NAMALWA (cell line): ENCODE measurements at regions not wholly inside any gene's neighbourhood (a gene's known extent, or its start where the extent isn't known, plus 50 kb on each side); places are given as distances from the start of the nearest gene placed in this dataset.

ENCODE experiments used
- DNase-seq: peaks from one replicate; pipeline ENCODE4 v3.0.0-alpha.2; 2015; ENCODE audit warnings: low spot score

GRCh38 chr2:107222466-107222865, 336.5 kb upstream of the ST6GAL2 start:
- no peak for DNase-seq

GRCh38 chr2:107235491-107236254, 349.7 kb upstream of the ST6GAL2 start:
- no peak for DNase-seq

DNA sequence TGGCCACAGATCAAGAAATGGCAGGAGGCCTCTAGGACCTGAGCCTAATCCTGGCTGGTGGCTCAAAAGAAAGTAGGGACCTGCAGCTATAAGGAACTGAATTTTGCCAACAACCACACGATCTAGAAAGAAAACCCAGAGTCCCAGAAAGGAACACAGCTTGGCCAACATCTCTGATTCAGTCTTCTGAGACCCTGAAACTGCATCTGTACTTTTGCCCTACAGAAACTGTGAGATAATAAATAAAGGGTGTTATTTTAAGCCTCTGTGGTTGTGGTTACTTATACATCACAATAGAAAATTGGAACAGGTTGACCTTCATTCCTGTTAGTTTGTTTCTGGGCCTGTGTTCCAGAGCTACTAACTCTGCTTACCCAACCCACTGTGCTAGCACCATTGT, 356.8 kb upstream of the ST6GAL2 start:
- DNase-seq, result no peak

GRCh38 chr2:107248932-107249331, 363.0 kb upstream of the ST6GAL2 start:
- DNase-seq, result no peak

DNA sequence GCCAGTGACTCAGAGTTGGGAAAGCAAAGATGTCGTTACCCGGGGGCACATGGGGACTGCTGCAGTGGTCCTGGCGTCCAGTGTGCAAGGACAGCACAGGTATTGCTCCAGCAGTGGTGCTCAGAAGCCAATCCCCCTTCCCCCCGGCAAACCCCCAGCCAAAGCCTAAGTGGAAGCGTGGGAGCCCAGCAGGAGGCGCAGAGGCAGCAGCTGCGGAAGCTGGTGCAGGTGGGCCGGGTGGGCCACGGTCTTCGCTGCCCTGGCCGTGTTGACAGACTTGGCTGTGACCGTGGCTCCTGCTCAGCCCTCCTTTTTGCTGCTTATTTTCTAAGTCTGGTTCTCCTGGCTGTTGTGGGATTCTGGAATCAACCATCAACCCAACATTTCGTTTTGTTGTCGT, 369.8 kb upstream of the ST6GAL2 start:
- DNase-seq, result no peak

GRCh38 chr2:107258531-107259407, 372.8 kb upstream of the ST6GAL2 start:
- DNase-seq, result no peak

GRCh38 chr2:107259408-107260195, 373.6 kb upstream of the ST6GAL2 start:
- DNase-seq, result no peak

DNA sequence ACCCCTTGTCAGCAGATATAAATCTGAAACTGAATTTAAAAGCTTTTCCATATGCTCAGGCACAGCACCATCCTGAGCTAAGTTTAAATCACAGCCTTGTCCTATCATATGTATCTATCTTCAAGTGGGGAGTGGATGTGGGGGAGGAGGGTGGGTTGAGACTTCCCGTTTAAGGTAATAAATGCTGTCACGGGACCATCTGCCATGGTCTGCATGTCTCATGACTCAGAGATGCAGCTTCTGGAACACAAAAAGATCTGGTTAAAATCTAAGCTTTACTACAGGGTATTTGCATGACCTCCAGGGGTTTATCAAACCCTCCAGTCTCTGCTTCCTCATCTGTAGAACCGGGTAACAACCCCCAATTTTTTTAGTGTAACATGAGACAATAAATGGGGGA, 377.7 kb upstream of the ST6GAL2 start:
- DNase-seq, result no peak

DNA sequence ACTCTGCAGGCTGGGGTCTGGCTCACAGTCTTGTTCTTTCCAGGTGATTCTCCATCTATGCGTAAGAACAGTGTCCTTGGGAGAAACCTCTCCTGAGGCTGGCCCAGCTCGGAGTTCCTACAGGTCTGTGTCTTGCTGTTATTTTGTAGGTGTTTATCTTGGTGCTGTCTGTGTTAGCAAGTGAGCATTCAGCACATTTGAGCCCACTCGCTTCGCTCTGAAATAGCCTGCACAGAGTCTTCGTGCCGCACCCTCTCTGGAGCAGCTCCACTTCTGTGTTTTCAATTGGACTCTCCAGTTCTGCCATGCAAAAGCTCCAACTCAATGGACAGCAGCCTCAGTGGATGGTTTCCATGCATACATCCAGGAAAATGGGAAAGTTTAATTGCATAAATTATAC, 378.2 kb upstream of the ST6GAL2 start:
- no peak for DNase-seq

DNA sequence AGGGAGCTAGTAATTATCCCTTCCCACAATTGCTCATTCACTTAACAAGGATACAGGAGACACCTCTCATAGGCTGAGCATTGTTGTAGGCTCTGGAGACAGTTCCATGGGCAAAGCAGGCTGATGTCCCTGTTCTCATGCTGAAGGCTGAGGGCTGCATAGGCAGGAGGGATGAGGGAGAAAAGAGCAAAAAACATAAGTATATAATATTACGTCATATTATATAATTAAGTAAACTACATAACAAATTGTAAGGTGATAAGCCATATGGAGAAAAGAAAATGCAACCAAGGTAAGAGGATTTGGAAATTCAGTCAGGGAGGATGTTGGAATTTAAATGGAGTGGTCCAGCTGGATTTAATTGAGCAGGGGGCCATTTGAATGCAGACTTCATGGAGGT, 380.6 kb upstream of the ST6GAL2 start:
- DNase-seq, result no peak

- no peak for DNase-seq
Observed at GRCh38 chr2:107267086-107267485, 381.1 kb upstream of the ST6GAL2 start.

GRCh38 chr2:107276034-107276433, 390.1 kb upstream of the ST6GAL2 start:
- no peak for DNase-seq

DNA sequence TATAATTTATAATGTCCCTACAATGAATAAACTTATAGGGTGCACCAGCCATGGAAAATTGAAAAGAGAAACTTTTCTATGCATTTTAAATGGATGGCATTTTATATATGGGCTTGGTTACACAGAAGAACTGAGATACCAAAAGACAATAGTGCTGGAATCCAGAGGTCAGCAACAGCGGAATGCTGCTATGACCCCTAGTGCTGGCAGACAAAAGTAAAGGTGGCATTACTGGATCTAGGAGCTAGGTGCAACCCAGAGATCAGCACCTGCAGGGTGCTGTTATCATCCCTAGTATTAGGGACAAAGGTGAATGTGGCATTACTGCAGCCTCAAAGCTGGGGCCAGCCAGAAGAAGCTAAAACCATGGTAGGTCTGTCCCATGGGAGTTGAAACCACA, 392.7 kb upstream of the ST6GAL2 start:
- DNase-seq, result no peak

DNA sequence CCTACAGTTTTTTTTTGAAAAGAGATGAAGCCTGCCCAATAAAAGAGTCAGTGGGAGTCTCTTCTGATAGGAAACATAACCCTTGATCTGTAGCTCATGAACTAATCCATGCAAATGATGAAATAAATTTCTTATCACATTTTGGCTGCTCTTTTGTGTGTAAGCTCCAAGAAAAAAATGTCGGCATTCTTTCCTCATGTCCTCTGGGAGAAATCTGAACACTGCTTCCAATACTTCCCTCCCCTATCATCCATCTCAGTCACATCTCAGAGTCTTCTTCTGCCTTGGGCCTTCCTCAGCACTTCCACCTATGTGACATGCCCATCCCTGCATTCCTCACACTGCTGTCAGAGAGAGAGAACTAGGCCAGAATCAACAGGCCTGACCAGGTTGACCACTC, 395.7 kb upstream of the ST6GAL2 start:
- DNase-seq, result no peak

DNA sequence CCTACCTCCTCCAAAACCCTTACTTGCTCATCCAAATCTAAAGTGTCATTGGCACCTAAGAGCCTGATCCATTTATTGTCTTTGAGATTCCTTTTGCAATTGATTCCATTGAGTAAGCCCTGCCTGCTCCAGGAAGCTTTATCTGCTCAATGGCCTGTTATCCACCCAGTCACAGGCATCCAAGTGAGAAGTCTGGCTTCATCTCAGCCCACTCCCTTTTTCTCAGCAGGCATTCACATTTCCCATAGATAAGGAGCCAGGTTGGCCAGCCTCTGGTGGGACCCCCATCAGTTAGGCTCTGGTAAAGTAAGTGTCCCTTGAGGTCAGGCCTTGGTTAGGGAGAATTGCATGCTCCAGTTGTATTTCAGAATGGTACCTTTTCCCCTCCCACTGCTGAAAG, 396.2 kb upstream of the ST6GAL2 start:
- no peak for DNase-seq

- DNase-seq, result no peak
Observed at GRCh38 chr2:107285621-107286299, 399.8 kb upstream of the ST6GAL2 start.

GRCh38 chr2:107290041-107290440, 404.1 kb upstream of the ST6GAL2 start:
- DNase-seq, result no peak

- DNase-seq, result no peak
Observed at GRCh38 chr2:107303964-107304363, 418.0 kb upstream of the ST6GAL2 start.

DNA sequence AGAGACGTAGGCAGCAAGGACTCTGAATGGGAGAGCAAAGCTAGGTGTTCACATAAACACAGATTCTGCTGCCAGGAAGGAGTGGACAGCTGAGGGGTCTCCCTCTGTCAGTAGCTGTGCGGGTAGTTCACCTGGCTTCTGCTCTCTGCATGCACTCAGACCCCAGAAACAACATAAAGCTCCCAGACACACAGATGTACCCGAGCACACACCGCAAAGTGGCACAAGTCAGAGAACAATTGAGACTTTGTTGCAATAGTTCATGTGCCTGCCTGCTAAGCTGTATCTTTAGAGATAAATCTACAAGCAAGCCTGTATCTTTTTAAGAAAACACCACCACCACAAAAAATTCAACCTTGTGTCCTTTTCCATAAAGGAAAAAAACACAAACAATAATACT, 420.0 kb upstream of the ST6GAL2 start:
- DNase-seq, result no peak

DNA sequence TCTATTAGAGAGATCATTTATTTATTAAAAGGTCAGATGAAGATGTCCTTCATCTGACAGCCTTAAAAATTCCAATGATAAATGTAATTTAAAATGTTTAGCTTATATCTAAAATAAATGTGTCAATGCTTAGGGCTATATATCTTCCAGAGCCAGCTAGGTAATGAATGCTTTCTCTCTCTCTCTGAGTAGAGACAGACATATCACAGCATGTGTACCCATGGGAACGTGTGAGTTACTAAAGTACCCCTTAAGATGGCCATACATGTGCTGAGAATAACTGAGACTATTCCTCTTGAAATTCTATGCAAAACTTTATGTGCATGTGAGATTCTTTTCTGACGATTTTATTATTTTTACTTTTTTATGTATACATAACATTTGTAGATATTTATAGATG, 420.9 kb upstream of the ST6GAL2 start:
- no peak for DNase-seq

DNA sequence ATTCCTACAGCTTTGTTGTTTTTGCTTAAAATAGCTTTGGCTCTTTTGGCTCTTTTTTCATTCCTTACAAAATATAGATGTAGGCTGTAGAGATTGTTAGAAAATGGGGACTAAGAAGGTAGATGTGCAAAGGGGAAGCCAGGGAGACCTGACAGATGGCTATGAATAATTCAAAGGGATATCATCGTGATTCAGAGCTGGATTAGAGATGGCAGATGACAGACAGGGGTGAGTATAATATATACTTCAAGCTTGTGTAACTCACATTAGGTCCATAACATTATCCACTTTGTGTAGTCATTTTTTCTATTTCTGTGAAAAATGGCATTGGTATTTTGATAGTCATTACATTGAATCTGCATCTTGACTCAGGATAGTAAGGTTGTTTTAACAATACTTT, 422.9 kb upstream of the ST6GAL2 start:
- no peak for DNase-seq

DNA sequence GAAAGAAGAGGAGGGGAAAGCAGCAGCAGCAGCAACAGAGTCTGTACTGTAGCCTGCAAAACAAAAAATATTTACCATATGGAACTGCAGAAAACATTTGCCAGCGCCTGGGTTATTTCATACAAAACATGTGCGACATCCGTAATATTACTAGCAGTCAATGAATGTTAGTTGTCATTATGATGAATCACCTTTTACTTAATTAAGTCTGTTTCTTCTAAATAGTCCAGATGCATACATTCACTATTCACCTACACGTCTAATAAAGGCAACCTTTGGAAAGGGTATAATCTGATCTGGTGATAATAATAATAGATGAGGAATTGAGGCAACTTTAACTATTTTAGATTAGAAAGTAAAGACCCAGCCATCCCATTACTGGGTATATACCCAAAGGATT, 426.3 kb upstream of the ST6GAL2 start:
- DNase-seq, result no peak
